ENCODE measurements at regions not wholly inside any gene's neighbourhood (a gene's known extent, or its start where the extent isn't known, plus 50 kb on each side); places are given as distances from the start of the nearest gene placed in this dataset.

DNA sequence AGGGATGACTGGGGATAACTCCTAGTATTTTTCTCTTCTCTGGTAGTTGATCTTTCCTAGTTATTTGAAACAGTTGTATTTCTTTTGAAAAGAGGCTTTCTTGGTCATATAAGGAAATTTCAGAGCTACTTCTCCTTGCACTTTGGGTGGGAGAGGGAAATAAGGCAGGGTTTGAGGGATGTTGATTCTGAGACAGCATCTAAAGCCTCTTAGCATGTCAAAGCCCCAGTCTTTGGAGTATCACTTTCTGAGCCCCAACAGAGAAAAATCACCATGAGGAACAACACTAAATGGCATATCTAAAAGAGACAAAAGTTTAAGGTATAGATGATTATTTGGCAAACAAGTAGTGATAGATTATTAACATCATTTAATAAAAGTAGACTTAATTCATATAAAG, 688.1 kb downstream of the TRAM1L1 start:
- TF ChIP-seq, protein P1, sequence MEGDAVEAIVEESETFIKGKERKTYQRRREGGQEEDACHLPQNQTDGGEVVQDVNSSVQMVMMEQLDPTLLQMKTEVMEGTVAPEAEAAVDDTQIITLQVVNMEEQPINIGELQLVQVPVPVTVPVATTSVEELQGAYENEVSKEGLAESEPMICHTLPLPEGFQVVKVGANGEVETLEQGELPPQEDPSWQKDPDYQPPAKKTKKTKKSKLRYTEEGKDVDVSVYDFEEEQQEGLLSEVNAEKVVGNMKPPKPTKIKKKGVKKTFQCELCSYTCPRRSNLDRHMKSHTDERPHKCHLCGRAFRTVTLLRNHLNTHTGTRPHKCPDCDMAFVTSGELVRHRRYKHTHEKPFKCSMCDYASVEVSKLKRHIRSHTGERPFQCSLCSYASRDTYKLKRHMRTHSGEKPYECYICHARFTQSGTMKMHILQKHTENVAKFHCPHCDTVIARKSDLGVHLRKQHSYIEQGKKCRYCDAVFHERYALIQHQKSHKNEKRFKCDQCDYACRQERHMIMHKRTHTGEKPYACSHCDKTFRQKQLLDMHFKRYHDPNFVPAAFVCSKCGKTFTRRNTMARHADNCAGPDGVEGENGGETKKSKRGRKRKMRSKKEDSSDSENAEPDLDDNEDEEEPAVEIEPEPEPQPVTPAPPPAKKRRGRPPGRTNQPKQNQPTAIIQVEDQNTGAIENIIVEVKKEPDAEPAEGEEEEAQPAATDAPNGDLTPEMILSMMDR (IDR thresholded peaks at IDR 0.05): no peak
- Mint-ChIP-seq H3K36me3 (ENCODE audit: low read depth) (no peaks in the 10 kb centered on the region), H3K27me3 (ENCODE audit: insufficient read depth) (no peaks in the 10 kb centered on the region), H3K9me3 (no peaks in the 10 kb centered on the region), H3K27ac (no peak overlapping the region), H3K4me3 (no peak overlapping the region), H3K4me1 (ENCODE audit: low read depth) (no peaks in the 10 kb centered on the region)
- DNase-seq: no peak

DNA sequence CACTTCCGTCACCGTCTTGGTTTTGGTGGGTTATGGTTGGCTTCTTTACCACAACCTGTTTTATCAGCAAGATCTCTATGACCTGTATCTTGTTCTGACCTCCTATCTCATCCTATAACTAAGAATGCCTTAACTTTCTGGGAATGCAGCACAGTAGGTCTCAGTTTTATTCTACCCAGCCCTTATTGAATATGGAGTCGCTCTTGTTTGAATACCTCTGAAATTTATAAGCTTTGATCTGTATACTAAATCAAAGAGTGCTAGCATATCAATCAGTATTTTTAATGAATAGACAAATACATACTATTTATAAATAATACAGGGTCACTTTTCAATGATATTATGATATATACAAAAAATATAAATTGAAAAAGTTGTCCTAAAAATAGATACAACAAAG, 690.0 kb downstream of the TRAM1L1 start:
- Mint-ChIP-seq H3K9me3 (peaks cover 5% of the 10 kb centered on the region; the same call in 1 of the 2 replicates), H3K4me3 (no peak overlapping the region), H3K27me3 (ENCODE audit: insufficient read depth) (no peaks in the 10 kb centered on the region), H3K36me3 (ENCODE audit: low read depth) (no peaks in the 10 kb centered on the region), H3K4me1 (ENCODE audit: low read depth) (no peaks in the 10 kb centered on the region), H3K27ac (no peak overlapping the region)
- TF ChIP-seq, protein P1 (IDR thresholded peaks at IDR 0.05): no peak
- DNase-seq: no peak

DNA sequence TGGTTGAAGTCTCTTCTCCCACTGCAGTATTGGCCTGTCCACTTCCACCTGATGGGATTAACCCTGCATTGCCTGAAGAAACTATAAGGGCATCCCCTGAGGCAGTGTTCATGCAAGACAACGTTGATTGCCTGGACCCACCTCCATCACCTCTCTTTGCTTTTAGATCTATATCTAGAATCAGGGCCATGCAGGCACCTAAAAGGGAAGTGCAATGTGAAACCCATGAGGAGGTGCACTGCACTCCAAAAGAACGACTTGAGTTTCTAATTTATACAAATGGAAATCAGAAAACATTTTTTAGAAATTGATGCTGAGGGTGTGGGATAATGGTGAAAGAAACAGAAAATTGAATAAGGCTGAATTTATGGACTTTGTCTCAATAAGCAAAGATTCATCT, 694.4 kb downstream of the TRAM1L1 start:
- Mint-ChIP-seq H3K4me3 (no peak overlapping the region), H3K27me3 (ENCODE audit: insufficient read depth) (no peaks in the 10 kb centered on the region), H3K36me3 (ENCODE audit: low read depth) (0 out of 2 replicates have a peak, but pooled peaks cover 6% of the 10 kb centered on the region), H3K27ac (no peak overlapping the region), H3K9me3 (peaks cover 28% of the 10 kb centered on the region), H3K4me1 (ENCODE audit: low read depth) (no peaks in the 10 kb centered on the region)
- TF ChIP-seq, protein P1 (IDR thresholded peaks at IDR 0.05): no peak
- DNase-seq: no peak

DNA sequence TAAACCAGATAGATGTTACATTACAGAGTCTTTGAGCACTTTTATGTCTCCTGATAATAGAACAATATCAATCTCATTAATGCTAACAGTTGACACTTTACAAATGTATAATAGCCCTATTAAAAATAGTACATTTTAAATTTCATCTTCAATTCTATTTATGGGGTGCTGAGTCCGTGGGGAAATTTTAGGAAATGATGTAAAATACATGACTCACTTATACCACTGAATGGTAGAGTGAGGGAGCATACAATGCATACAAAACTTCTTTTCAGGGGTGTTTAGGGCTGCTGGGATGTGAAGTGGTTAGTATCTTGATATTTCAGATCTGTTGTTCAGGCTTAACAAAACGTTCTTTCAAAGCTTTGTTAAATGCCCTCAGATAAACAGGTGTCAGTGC, 696.2 kb downstream of the TRAM1L1 start:
- H3K4me1 Mint-ChIP-seq (ENCODE audit: low read depth): no peaks in the 10 kb centered on the region
- 0 out of 2 replicates have a peak, but pooled peaks cover 6% of the 10 kb centered on the region for H3K36me3 Mint-ChIP-seq (ENCODE audit: low read depth)
- H3K27me3 Mint-ChIP-seq (ENCODE audit: insufficient read depth): no peaks in the 10 kb centered on the region
- no peak overlapping the region for H3K27ac Mint-ChIP-seq
- peaks cover 28% of the 10 kb centered on the region for H3K9me3 Mint-ChIP-seq
- DNase-seq: no peak
- no peak overlapping the region for H3K4me3 Mint-ChIP-seq
- TF ChIP-seq, protein P1 (IDR thresholded peaks at IDR 0.05): no peak

DNA sequence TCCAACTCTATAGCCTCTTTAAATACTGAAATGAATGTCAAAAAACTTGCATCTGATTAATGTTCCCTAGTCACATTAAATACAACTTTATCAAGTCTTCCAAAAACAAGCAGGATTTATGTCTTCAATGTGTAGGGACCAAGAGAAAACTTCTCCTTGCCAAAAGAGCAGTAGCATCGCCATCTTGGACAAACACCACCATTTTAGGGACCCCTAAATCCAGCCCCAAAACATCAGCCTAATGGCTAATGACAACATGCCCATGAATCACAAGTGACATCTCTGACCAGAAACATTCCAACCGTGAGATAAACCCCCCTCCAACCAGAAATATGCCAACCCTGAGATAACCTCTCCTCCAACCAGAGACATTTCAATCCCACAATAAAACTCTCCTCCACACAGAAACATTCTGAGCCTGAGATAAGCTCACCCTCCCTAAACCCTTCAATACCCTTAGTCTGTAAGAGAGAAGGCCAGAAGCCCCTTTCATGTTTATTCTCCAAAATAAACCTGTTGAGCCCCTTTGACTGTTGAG, 697.4 kb downstream of the TRAM1L1 start:
- no peak for DNase-seq
- Mint-ChIP-seq H3K9me3 (peaks cover 33% of the 10 kb centered on the region), H3K36me3 (ENCODE audit: low read depth) (0 out of 2 replicates have a peak, but pooled peaks cover 6% of the 10 kb centered on the region), H3K27ac (no peak overlapping the region), H3K27me3 (ENCODE audit: insufficient read depth) (no peaks in the 10 kb centered on the region), H3K4me1 (ENCODE audit: low read depth) (no peaks in the 10 kb centered on the region), H3K4me3 (no peak overlapping the region)
- TF ChIP-seq, protein P1 (IDR thresholded peaks at IDR 0.05): no peak

DNA sequence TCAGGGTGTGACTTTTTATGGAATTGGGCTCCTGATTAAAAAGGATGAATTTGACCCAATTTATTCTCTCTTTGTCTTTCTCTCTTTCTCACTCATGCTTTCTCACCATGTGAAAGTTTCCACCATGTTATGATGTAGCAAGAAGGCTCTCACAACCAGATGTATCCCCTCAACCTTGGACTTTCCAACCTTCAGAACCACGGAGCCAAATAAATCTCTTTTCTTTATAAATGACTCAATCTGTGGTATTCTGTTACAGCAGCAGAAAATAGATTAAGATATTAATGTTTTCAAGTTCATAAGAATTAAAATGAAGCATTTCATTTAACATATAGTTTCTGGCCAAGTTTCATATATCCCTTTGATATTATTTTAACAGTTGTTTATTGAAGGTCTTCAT, 698.5 kb downstream of the TRAM1L1 start:
- TF ChIP-seq, protein P1 (IDR thresholded peaks at IDR 0.05): no peak
- Mint-ChIP-seq H3K36me3 (ENCODE audit: low read depth) (0 out of 2 replicates have a peak, but pooled peaks cover 6% of the 10 kb centered on the region), H3K27me3 (ENCODE audit: insufficient read depth) (no peaks in the 10 kb centered on the region), H3K4me3 (no peak overlapping the region), H3K27ac (no peak overlapping the region), H3K9me3 (peaks cover 33% of the 10 kb centered on the region), H3K4me1 (ENCODE audit: low read depth) (no peaks in the 10 kb centered on the region)
- no peak for DNase-seq

Data from HFFc6 (cell line).